HG03025 (cell line): ENCODE measurements at regions not wholly inside any gene's neighbourhood (a gene's known extent, or its start where the extent isn't known, plus 50 kb on each side); places are given as distances from the start of the nearest gene placed in this dataset.
"Not testable (repeated sequence)": the region's sequence is repeated elsewhere in the genome, so short reads cannot be mapped to it uniquely, and the experiment has no call there.

ENCODE experiments used
- ATAC-seq: cut with Tn5 transposase; IDR thresholded peaks from one replicate; pipeline ENCODE4 v1.9.1; 2021; ENCODE audit warnings: mild to moderate bottlenecking, moderate library complexity; ENCODE audit not compliant: unreplicated experiment, low FRiP score

- ATAC-seq: not testable (repeated sequence)
Observed at GRCh38 chr2:131844044-131844443, 316.4 kb downstream of the CCDC74A start.

- not testable (repeated sequence) for ATAC-seq
Observed at GRCh38 chr2:131856202-131856601, 305.6 kb downstream of the ANKRD30BL start.

GRCh38 chr2:131858197-131858596, 303.6 kb downstream of the ANKRD30BL start:
- not testable (repeated sequence) for ATAC-seq
